NCI-H1417 (cell line): ENCODE measurements at regions not wholly inside any gene's neighbourhood (a gene's known extent, or its start where the extent isn't known, plus 50 kb on each side); places are given as distances from the start of the nearest gene placed in this dataset.
"Not testable (repeated sequence)": the region's sequence is repeated elsewhere in the genome, so short reads cannot be mapped to it uniquely, and the experiment has no call there.

ENCODE experiments used
- DNase-seq, 3 experiments: peaks; one replicate each; lab custom pipeline; 2025; lab: John Stamatoyannopoulos, UW

DNA sequence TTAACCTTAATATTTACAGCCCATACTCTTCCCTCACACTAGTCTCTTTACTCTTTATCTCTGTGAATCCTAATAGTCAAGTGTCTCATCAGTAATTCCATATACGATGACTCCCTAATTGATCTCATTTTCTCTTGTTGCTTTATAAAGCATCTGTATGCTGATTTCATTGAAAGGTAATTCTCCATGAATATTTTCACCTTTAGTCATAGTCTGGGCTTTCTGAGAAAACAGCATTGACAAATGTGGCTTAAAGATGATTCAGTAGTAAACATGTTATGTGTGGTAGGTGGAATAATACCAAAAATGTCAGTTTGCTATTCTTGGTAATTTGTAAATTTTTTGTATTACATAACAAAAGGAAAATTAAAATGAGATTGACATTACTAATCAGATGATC is 1176.5 kb downstream of the NCAM2 start:
- DNase-seq: no peak

DNA sequence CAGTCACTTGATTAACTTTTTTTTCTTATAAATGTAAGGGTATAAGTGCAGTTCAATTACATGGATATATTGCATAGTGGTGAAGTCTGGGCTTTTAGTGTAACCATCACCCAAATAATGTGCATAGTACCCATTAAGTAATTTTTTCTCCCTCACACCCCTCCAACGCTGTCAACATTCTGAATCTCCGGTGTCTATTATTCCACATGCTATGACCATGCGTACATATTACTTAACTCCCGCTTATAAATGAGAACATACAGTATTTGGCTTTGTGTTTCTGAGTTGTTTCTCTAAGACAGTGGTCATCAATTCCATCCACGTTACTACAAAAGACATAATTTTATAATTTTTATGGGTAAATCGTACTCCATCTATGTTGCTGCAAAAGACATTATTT is 1191.1 kb downstream of the NCAM2 start:
- DNase-seq: no peak

DNA sequence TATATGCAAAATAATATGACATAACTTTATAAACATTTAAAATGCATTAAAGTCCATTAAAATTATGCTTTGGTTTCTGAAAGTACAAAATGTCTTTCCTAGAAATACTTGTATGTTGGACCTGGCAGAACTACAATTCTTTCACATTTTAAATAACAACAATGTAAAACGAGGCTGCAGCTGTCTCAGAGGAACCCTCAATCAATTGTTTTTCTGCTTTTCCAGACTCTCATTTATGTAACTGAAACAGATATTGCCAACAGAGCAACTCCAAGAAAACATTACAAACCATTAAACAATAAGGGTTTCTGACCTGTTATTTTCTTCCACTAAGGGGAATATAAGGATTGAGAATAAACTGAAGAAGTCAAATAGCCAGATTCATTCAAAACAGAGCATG is 1193.4 kb downstream of the NCAM2 start:
- DNase-seq: no peak

DNA sequence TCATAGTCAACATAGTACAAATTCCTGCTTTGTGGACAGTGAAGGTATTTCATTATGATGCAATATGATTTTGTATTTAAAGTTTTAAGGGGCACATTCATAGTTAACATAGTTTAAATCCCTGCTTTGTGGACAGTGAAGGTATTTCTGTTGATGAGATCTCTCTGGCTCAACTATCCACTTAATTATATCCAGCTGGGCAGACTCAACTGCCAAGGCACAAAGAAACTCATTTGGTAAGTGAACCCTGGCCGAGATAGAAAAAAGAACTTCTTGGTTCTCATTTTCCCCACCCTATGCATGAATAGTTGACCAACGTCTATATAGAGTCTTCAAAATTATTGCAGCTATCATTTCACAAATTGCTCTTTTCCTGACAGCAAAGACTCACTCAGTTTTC is 1194.6 kb downstream of the NCAM2 start:
- DNase-seq: no peak

DNA sequence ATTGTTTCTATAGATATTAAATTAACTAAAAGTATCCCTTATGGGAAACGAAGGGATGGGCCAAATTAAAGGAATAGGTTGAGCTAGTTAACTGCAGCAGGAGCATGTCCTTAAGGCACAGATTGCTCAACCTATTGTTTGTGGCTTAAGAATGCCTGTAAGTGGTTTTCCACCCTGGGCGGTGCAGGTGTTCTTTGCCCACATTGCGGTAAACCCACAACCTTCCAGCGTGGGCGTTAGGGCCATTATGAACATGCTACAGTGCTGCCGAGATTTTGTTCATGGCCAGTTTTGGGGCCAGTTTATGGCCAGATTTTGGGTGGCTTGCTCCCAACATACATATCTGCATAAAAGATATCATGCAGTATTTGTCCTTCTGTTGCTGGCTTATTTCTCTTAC is 1196.8 kb downstream of the NCAM2 start:
- not testable (repeated sequence) for DNase-seq

DNA sequence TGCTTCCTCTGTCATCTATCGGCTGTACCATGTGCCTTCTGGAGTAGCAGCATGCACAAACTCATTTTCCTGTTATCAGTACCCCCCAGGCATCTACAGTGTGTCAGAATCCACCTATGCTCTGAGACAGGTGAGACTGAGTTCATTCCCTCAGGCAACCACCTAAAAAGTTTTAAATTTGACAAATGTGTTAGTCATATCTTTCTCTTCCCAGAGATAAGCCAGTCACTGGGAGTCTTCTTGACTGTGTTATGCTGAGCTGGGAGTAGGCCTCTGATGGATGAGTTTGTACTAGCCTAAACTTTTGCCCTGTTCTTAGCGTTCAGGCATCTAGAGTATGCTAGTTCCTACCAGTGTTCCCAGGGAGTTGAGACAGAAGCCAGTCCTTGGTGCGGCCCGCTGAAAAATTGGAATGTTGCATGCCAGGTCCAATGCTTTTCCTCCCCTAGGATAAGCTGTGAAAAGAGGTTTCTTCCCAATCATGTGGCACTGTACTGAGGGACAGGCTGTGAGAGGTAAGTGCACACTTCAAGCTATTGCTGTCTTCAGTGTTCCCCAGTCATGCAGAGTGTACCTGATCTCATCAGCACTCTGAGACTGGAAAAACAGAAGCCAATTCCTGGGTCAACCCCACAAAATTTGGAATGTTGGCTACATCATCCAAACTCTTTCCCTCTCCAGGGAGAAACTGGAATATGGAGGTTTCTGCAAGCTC is 1202.3 kb downstream of the NCAM2 start:
- DNase-seq: no peak

DNA sequence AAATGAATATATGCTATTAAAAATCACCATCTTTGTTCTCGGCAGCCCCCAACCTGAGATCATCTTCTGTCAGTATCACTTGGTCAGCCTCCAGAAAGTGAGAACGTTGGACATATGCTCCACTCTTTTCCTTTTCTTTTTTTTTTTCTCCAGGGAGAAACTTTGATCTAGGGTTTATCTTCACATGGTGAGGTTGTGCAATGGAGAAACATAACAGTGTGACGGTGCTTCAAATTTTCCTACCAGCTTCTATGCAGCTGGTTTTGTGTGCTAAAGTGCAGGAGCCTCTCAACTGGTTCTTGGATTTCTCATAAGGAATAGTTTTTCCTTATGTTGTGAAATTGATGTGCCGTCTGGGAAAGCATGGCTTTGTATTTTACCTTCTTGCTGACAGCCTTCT is 1202.9 kb downstream of the NCAM2 start:
- DNase-seq: no peak

DNA sequence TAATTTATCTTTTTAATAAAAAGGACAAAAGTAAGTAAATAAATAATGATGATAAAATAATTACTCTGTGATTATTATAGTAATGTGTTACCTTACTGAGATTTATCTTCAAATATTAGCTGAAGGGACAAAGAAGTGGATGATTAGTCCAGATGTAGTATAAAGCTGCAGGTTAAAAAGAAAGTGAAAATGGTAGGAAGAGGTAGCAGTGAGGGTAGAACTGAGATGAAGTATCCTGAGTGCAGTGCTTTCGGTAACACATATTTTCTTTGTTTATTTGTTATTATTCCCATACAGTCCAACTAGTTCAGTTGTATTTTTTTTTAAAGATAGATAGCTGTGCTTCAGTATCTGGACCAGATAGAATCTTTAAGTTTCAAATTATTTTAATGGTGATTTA is 1203.5 kb downstream of the NCAM2 start:
- peak in 1 of 3 experiments; percentile 14 for DNase-seq

DNA sequence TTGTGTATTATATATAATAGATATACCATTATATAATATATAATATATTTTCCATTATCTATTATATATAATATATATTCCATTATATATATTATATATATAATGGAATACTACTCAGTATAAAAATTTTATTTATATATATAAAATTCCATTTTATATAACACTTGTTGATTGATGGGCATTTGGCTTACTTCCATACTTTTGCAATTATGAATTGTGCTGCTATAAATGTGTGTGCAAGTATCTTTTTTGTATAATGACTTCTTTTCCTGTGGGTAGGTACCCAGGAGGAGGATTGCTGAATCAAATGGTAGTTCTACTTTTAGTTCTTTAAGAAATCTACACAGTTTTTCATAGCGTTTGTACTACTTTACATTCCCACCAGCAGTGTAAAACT is 1211.1 kb downstream of the NCAM2 start:
- DNase-seq: no peak

DNA sequence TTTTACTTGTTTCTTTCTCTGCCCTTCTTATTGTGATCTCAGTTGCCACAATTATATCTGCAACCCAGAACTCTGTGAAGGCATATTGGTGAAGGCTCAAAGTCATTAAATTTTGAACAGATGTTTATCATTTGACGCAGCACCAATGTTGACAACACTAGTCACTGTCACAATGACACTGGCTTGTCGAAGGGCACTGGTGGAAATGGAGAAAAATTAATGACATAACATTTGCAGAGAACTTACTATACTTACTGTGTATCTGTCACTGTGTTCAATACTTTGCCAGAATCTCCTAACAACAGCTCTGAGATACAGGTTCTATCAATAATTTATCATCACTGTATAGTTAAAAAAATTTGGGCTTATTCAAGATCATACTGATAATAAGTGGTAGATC is 1213.7 kb downstream of the NCAM2 start:
- no peak for DNase-seq

DNA sequence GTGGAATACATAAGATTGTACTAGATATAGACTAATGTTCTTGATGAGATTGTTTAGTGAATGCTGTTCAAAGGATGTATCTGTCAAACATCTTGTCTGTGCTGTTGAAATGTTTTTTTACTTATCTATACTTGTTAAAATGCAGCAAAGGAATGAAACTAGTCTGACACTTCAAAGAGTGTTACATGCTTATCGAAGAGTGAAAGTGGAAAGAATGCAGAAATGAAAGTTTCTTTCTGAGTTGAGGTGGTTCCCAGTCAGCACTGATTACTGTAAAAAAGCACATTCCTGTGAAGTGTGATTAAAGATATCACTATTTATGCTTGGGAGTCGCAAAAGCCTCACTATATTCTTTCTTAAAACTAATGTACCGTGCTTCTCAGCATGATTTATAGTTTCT is 1225.2 kb downstream of the NCAM2 start:
- no peak for DNase-seq

DNA sequence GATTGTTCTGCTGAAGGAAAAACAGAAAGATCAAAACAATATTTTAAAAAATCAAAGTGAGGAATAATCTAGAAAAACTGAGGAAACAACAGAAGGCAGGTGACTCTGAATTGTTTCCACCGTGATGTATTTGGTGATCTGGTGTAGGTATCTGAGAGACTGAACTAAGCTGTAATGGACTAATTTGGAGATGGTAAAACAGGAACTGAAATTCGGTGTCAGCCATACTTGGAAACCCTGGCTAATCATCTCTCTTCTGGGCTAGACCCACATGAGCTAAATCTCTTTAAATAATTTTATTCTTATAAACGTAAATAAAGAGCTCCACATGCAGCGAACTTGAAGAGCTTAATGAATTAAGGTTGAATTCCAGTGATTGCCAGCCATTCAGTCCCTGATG is 1226.1 kb downstream of the NCAM2 start:
- DNase-seq: no peak

DNA sequence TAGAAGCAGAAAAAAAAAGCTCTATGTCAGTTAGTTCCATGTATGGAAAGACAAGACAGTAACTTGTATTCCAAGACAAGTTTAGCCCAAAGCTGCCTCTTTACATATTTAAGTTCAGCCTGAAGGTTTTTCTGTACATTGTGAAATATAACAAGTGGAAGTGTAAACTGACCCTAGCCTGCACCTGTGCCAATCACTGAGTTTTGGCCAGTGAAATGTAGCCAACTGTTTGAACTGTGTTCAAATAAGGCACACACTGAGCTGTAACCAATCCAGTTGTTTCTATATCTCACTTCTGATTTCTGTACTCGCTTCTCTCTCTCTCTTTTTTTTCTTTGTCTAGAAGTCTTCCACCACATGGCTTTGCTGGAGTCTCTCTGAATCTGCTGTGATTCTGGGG is 1227.1 kb downstream of the NCAM2 start:
- no peak for DNase-seq

DNA sequence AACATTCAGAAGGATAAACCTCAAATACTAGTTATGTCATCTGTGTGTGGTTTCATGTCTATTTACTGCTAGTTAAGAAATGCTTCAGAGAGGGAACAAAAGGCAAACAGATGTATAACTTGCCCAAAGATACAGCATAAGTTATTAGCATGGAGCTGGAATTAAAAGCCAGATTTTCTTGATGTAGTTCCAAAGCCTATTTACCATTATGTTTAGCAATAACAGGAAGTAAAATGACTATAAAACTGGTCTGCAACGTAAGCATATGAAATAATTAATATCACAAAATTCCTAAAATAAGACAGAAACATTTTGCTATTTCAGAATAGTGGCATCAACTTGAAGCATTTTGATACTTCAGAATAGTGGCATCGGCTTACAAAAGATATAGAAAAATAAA is 1232.8 kb downstream of the NCAM2 start:
- DNase-seq: no peak

DNA sequence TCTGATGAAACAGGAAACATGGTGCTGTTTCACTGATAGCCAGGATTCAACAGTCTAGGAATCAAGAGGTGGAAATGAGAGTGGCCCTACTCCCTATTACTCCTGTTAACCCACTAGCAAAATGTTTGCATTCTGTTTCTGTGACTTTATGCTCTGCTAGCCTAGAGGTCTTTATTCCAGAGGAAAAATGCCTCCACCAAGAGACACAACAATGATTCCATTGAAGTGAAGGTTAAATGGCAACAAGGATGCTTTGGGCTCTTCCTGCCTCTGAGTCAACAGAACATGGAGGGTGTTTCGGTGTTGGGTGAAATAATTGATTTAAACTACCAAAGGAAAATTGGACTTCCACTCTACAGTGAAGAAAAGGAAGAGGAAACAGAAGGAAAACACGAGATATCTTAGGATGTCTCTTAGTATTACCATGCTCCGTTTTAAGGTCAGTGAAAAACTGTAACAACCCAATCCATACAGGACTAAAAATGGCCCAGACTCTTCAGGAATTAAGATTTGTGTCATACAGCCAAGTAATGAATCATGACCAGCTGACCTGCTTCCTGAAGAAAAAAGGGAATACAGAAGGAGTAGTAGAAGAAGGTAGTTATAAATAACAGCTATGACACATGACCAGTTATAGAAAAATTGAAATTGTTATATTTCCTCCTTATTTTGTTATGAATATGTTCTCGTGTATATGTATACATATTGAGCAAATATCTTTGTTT is 1237.8 kb downstream of the NCAM2 start:
- DNase-seq: no peak

DNA sequence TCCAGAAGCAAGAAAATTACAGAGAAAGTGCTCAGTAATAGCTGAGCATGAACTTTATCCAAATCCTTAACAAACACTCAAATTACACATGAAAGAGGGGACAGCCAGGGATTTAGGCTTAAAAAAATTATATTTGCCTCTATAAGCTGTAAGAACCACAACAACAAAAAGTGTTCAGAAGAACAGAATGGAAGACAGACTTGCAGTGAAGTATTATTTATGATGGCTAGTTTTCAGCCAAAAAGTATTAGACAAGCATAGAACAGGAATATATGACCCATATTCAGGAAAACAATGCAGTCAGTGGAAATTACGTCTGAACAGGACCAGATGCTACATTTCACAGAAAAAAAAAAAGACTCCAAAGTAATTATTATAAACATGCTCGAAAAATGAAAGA is 1246.3 kb downstream of the NCAM2 start:
- DNase-seq: no peak

DNA sequence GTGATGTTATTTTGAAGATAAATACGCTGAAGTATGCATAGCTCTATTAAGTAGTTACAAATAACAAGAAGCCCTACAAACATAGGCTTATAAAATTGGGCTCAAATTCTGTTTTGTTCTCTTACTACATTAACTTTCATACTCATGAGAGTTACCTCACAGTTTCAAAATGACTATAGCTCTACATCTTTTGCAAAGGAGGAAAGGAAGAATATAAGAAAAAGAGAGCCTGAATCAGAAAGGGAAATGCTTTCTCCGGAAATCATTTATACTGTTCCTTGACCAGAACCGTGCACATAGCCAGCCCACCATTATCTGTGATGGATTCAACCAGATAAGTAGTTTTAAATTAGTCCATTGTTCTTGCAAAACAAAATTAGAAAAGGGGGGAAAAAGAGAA is 1252.1 kb downstream of the NCAM2 start:
- DNase-seq: no peak

DNA sequence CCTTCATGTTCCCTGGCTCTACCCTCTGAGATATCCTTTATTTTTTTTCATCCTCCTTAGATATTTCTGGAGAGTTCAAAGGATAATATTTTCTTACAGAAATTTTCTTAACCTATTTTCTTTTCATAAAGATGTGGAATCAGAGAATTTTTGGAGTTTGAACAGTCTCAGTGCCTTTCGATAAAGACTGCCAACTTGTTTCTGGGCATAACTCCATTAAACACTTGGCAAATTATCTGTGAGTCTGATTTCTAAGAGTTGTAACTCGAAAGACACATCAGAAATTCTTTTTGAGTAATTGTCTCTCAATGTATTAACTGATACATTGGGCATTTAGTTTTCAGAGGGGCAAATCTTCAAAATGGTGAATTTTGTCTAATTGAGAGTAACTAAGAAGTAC is 1255.6 kb downstream of the NCAM2 start:
- DNase-seq: no peak

DNA sequence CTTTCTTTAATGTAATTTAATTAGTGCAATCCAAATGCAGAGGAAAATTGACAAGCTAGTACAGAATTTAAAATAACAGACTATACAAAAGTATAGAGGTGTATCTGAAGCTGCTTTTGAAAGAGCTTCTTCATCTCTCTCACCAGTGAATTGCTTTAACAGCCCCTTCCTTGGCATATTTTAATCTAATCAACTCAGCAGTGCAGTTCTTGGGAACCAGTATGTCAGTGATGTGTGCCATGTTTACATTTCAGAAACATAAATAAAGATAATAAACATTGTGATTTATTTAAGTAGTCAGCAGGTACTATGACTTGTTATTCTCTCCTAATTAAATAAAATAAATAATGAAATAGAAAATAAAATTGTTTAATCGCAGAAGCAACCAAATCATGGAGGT is 1260.6 kb downstream of the NCAM2 start:
- no peak for DNase-seq

DNA sequence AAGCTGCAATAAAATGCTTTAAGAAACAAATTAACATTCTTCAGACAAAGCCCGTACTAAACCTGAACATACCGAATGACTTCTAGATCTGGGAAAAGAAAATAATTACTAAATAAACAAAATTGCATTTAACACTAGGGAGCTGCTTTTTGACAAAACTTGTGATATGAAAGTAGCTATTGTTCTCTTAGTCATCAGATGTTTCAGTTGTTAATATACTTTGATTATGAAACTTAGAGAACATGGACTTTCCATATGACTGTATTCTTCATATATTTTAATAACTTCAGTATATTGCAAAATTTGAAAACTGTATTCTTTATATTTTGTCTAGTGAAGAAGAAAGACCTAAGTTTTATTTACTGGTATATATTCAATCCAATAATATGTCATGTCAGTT is 1262.1 kb downstream of the NCAM2 start:
- no peak for DNase-seq

DNA sequence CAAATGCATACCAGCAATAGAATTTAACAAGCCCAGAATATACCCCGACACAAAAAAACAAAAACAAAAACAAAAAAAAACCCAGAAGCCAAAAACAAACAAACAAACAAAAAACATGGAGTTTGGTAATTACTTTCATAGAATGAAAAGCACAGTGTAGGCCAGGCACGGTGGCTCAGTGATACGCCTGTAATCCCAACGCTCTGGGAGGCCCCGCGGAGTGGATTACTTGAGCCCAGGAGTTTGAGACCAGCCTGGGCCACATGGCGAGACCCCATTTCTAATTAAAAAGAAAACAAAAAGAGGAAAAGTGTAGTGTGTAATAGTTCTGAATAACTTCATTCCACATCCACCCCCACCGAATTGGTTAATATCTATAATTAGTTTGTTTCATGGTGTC is 1265.7 kb downstream of the NCAM2 start:
- DNase-seq: no peak

DNA sequence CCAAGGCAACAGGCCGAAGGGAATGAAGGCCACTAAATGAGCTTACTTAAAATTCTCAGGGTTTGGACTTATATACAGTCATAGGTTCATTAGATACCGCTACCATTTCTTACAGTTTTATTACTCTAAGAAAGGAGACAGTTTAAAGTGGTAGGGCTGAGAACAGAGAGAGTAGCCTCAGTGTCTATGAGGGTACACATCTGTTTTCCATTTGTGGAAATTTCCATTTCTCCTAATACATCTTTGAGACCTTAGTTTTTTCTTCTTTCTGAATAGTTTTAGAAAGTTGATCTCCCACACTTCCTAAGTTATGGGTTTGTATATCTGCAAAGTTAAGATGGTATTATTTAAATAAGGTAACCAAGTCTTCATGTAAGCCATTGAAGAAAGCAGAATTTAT is 1279.1 kb downstream of the NCAM2 start:
- DNase-seq: no peak

DNA sequence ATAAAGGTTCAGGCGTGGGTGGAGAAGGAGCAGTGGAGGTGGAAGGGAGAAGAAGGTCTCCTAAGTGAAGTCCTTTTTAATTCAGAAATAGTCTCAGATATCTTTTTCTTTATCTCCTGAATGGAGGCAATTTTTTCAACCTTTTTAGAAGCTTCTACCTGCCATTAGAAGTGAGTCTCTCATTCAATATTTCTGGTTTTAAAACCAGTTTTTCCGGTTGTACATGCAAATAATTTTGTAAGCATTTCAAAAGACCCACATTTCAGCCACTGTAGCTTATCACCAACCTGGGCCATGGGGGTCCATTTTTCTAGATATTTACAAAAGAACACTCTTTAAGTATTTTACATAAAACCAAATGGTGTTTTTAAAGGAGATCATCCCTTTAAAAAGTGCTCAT is 1280.2 kb downstream of the NCAM2 start:
- no peak for DNase-seq

DNA sequence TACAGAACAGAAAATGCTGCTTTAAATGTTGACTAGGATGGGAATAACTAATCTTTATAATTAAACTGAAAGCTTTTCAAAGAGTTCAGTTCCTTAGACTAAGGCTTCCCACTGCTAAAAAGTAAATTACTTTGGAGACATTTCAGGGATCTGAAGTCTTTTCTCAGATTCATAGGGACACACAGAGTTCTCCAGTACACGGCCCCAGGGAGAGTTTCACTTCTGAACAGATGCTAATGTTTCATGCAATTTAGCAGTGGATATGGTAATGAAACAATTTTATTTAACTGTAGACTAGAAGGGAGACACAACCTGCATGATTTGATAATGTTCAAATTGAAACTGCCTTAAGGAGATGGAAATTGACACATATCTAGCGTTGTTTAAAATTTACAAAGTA is 1282.6 kb downstream of the NCAM2 start:
- no peak for DNase-seq
